HEK293 (cell line): ENCODE measurements at regions not wholly inside any gene's neighbourhood (a gene's known extent, or its start where the extent isn't known, plus 50 kb on each side); places are given as distances from the start of the nearest gene placed in this dataset.

Source experiments
- ZNF274 ChIP-seq, 2 experiments: fragments of 200-500 bp in 1 of 2; fragments of 450-650 bp in 1 of 2; sonication (Bioruptor generic) in 1 of 2; formaldehyde crosslinking in 1 of 2; IDR thresholded peaks; 2 replicates each; pipeline versions ENCODE4 v1.5.1 to v1.6.1; 2014 to 2016; ENCODE audit warnings: borderline replicate concordance in 1 of 2, inconsistent platforms in 1 of 2, low read length in 1 of 2, missing biosample characterization in 1 of 2, missing genetic modification characterization in 1 of 2
- ZNF311 ChIP-seq: fragments of 450-650 bp; formaldehyde crosslinking; IDR thresholded peaks from 2 replicates; pipeline ENCODE4 v1.5.1; 2017; ENCODE audit warnings: missing biosample characterization, missing genetic modification characterization, borderline replicate concordance
- ZSCAN30 ChIP-seq: fragments of 450-650 bp; IDR thresholded peaks from 2 replicates; pipeline ENCODE4 v1.5.1; 2018; ENCODE audit warnings: missing biosample characterization, mild to moderate bottlenecking, missing genetic modification characterization, moderate library complexity
- TF ChIP-seq, protein P1 (sequence below): fragments of 450-650 bp; formaldehyde crosslinking; IDR thresholded peaks from 2 replicates; pipeline ENCODE4 v1.5.1; 2016; ENCODE audit warnings: missing biosample characterization, missing genetic modification characterization

DNA sequence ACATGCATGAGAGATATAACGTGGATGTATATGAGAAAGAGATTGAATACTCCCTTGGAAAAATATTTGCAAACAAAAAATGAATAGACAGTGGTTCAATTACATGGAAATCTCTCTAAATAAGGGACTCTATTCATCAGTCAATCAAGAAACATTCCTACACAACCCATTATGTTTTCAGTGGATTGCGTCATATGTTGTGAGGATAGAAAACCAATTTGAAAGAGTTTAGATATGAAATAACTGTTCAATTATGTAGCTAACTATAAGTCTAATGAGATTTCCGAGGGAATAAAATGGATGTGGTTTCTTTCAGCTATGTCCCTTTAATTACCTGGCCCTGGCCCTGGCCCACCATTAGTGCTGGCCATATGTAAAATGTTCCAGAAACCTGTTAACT is 86.7 kb upstream of the TMCO5A start:
- TF ChIP-seq, protein P1, sequence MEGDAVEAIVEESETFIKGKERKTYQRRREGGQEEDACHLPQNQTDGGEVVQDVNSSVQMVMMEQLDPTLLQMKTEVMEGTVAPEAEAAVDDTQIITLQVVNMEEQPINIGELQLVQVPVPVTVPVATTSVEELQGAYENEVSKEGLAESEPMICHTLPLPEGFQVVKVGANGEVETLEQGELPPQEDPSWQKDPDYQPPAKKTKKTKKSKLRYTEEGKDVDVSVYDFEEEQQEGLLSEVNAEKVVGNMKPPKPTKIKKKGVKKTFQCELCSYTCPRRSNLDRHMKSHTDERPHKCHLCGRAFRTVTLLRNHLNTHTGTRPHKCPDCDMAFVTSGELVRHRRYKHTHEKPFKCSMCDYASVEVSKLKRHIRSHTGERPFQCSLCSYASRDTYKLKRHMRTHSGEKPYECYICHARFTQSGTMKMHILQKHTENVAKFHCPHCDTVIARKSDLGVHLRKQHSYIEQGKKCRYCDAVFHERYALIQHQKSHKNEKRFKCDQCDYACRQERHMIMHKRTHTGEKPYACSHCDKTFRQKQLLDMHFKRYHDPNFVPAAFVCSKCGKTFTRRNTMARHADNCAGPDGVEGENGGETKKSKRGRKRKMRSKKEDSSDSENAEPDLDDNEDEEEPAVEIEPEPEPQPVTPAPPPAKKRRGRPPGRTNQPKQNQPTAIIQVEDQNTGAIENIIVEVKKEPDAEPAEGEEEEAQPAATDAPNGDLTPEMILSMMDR, result no peak
- TF ChIP-seq ZNF274 (IDR thresholded peaks at IDR 0.05; ENCODE audit: low read length), result no peak
- no peak for TF ChIP-seq ZNF274 (tag by site-specific recombination; IDR thresholded peaks at IDR 0.05; ENCODE audit: borderline replicate concordance)
- TF ChIP-seq ZNF311, result no peak
- TF ChIP-seq ZSCAN30 (tag by site-specific recombination), result no peak
